GM18517 (cell line): ENCODE measurements at regions not wholly inside any gene's neighbourhood (a gene's known extent, or its start where the extent isn't known, plus 50 kb on each side); places are given as distances from the start of the nearest gene placed in this dataset.
"Not testable (repeated sequence)": the region's sequence is repeated elsewhere in the genome, so short reads cannot be mapped to it uniquely, and the experiment has no call there.

Experiments
- ATAC-seq: cut with Tn5 transposase; IDR thresholded peaks from one replicate; pipeline ENCODE4 v1.9.1; 2021; ENCODE audit warnings: mild to moderate bottlenecking, moderate library complexity; ENCODE audit not compliant: unreplicated experiment

DNA sequence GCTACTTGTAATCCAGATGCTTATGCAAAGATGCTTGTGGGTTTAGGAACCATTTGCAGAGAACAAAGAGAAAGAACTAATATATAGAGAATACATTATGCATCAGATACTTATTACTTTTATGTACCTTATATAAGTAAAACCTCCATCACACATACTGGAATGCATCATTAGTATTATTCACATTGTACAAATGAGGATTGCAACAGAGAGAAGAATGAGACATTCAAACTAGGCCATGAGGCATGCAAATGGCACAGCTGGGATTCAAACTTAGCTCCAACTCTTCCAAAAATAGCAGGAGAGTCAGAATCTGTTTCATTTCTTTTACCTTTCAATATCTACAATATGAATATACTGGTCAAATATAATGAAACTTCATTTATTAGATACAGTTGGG is 1001.4 kb upstream of the ADAMTS5 start:
- ATAC-seq = not testable (repeated sequence)

DNA sequence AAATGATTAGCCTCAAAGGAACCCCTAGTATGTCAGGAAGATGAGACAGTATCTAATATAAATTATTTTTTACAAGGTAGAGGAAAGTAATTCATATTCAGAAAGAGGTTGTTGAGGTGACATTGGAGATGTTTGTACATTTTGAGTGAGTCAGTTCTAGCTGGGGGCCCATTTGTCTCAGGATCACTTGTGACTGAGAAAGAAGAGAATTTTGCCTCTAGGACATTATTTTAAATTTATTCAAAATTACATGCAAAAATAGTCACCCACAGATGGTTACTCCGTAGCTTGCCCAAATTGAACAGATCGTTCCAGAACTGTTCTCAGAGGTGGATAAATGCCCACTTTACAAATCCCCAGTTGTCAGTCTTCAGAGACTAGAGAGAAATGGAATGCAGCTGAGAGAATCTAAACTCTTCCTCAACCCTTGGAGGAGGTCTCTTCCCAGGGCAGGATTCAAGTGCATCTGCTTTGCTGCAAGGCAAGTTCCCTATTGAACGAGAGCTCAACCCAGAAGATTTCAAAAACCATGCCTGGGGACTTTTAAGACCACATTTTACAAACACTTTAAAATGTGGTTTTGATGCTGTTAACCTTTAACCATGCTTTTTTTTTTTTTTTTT is 987.8 kb upstream of the ADAMTS5 start:
- no peak for ATAC-seq

DNA sequence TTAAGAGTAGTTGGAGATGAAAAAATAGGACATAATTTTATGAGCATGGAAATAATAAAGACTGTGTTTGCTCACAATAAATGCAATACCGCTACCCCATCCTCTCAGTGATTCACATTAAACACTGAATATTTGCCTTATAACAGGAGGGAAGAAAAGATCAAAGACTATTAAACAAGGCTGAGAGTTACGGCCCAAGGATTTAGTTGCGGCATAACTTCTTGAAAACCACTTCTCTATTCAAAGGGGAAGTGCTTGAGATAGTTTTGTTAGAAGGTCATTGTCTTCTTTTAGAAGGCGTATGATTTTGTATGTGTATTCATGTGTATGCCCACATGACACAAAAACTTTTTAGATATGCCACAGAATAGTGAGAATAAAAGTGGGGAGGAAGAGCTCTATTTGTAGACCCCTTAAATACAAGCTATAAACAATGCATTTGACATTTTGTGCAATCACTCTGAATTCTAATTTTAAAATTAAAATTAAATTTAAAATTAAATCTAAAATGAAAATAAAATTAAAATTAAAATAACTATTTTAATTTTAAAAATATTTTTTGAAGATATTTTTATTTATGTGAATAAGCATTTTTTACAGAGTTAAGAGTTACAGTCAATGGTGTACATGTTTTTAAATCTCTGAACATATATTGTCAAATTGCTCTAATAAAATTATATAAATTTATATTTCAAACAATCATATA is 986.6 kb upstream of the ADAMTS5 start:
- no peak for ATAC-seq

DNA sequence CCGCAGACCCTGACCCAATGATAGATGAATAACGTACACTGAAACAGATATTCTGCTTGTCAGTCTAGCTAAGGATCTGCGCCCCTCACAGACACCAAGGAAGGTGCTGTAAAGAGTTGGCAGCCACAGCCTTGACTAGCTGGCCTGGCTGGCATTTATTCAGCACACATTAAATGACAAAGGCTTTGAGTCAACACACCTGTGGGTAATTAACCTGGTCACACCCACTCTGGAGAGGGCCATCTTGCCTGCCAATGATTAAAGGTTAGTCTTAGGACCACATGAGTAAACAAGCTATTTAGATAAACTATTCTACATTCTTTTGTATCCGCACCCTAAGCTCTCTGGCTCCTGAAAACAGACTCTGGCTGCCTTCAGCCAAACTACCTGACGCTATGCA is 982.2 kb upstream of the ADAMTS5 start:
- not testable (repeated sequence) for ATAC-seq

DNA sequence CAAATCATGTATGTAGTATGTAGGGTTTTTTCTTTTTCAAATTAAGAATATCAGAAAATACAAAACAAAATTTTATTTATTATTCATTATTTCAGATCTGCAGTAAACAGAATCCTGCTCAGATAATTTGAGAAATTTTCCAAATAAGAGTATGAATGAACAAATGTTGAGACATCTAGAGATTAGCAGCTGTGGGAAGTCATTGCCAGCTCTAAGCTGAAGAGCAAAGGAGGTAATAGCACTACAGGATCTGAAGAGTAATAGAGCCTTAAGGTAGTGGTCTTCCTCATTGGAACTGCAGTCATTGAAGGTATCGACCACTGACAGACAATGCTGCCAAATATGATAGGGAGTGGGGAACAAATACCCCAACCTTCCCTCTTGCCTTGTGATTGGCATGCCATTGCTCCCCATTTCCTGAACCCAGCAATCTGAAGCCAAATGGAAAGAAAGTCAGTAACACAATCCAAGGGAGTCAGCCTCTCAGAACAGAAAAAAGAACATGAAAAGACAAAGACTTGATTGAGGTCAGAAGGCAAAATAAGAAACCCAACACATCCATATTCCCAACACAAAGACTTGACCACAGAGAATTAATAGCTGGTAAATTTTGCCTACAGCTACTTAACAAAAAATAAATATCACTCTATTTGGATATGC is 963.4 kb upstream of the ADAMTS5 start:
- ATAC-seq = not testable (repeated sequence)

DNA sequence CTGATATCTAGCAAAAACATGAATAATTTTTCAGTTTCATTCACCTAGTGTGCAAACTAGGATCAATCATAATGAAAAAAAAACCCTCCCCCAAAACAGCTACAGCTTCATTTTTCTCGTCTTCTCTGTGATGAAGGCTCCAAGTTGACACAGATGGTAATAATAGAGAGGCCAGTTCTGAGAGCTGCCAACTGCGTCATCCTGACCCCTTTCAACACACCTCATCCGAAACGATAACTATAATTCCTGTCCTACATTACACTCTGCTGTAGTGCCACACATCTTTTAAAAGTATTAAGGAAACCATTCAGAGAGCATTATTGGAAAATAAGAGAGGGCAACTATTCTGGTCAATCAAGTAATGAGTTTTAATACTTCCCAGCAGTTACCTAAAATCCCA is 962.3 kb upstream of the ADAMTS5 start:
- ATAC-seq = not testable (repeated sequence)

DNA sequence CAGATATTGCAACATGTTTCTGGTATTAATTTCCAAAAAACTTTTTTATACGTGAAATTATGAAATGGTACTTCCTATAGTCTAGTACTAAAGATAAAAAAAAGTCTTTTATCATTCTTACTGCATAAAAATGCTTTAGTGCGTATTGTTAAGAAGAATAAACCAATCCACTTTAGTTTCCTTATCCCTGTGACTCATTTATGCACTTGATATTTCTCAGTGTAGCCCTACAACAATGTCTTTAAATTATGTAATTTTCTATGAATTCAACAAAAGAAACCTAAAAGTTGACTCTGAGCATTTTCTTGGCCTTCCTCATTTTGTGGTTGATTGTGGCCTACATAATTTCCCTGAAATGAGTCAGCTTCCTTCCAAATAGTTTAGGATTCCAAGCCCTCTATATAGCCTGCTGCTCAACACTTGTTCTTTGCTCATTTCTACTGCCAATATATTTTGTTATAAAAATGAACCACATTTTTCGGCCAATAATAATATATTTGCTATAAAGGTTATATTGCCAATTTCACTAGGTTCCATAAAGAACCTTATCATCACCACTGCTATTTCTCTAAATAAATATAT is 961.7 kb upstream of the ADAMTS5 start:
- not testable (repeated sequence) for ATAC-seq

DNA sequence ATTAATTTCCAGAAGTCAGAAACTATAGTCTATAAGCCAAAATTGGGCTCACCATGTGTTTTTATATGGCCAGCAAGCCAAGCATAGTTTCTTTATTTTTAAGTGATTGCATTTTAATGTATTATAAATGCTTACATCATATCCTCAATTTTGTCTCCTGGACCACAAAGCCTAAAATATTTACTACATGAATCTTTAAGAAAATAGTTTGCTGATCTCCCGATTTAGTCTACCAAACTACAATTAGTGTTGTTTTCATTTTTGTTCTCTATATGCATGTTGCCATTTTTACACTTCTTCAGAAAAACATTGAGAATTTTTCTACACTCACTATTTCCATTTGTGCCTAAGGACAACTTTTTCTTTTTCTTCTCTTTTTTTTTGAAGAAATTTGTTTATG is 954.5 kb upstream of the ADAMTS5 start:
- not testable (repeated sequence) for ATAC-seq

DNA sequence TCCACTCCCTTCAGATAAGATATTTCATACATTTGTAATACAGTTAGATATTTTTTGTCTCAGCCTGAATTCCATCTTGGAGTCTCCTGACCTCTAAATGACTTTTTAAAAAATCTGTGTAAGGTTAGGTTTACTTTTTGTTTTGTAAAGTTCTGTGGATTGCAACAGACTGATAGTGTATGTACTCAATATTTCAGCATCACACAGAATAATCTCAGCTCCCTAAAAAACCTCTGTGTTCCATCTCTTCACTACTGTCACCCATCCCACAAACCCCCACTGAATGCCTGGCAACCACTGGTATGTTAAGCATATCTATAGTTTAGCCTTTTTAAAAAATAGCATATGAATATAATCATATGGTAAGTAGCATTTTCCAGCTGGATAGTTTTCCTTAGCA is 951.1 kb upstream of the ADAMTS5 start:
- not testable (repeated sequence) for ATAC-seq

DNA sequence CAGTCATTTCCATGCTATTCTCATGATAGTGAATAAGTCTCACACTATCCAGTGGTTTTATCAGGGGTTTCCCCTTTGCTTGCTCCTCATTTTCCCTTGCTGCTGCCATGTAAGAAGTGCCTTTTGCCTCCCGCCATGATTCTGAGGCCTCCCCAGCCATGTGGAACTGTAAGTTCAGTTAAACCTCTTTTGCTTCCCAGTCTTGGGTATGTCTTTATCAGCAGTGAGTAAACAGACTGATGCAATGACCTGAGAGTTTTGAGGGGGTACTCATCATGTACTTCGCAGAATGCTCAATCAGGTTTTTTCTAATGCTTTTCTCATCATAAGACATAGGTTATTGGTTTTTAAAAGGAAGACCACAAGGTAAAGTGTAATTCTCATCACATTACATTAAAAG is 949.4 kb upstream of the ADAMTS5 start:
- not testable (repeated sequence) for ATAC-seq

DNA sequence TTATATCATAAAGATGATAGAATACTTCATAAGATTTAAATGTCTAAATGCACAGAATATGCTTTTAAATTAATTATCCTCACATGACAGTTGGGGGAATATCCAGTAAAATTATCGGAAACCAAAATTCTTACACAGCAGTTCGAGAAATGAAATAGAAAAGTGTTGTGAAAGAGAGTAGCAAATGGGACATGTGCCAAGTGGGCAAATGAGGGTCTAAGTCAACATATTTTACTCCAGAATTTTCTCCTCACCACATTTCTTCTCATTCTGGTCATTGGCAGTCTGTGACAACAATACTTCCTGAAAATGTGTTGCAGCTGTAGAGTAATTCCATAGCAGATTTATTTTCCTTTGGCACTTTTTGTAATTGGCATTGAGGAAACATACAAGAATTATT is 945.2 kb upstream of the ADAMTS5 start:
- ATAC-seq = not testable (repeated sequence)

DNA sequence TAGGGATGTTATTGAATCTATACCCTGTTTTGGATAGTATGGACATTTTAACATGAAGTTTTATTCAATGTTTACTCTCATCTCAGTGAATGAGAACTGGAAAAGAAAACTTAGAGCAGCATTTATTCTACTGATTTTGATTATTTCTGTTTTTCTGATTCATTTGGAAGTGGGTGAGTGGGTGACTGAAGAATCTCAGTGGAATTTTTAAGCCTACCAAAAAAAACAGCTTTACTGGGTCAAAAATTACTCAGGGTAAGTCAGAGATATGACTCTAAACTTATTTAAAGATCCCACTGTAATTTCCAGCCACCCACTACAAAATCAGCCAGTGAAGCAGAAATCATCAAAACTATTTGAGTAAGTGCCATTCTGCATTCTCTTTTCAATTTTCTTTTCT is 942.6 kb upstream of the ADAMTS5 start:
- ATAC-seq = not testable (repeated sequence)

DNA sequence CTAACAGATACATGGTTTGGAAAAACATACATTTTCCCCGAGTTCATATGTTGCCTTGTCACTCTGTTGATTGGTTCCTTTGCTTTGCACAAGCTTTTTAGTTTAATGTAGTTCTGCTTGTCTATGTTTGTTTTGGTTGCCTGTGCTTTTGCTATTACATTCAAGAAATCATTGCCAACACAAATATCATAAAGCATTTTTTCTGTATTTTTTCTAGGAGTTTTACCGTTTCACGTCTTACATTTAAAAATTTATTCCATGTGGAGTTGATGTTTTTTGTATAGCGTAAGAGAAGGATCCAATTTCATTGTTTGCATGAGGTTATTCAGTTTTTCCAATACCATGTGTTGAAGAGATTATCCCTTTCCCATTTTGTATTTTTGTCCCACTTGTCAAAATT is 941.9 kb upstream of the ADAMTS5 start:
- not testable (repeated sequence) for ATAC-seq

DNA sequence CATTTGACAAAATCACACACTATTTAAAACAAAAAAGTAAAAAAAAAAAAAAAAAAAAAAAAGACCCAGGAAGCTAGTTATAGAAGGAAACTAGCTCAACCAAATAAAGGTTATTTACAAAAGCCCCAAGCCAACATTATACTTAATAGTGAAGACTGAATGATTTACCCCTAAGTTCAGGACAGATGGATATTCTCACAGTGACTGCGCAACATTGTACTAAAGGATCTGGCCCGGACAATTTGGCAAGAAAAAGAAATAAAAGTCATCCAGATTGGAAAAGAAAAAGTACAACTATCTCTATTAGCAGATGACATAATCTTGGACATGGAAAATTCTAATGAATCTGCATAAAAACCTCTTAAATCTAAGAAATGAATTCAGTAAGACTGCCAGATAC is 936.0 kb upstream of the ADAMTS5 start:
- not testable (repeated sequence) for ATAC-seq

DNA sequence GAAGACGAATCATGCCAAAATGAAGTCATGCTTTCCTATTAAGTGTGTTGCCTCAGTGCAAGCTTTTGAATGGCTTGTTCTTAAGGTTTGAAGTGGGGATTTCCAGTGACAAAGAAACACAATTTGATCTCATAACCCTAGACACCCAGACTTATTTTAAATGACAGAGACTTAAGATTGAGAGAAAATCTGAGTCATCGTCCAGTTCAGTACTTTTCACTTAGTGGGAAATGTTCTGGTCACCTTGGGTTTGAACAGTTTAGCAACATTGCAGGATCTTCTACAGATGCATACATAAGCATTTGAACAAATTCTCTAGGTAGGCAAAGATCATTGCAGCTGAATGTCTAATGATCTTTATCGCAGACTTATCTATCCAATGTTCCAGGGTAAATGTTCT is 926.7 kb upstream of the ADAMTS5 start:
- ATAC-seq = not testable (repeated sequence)

DNA sequence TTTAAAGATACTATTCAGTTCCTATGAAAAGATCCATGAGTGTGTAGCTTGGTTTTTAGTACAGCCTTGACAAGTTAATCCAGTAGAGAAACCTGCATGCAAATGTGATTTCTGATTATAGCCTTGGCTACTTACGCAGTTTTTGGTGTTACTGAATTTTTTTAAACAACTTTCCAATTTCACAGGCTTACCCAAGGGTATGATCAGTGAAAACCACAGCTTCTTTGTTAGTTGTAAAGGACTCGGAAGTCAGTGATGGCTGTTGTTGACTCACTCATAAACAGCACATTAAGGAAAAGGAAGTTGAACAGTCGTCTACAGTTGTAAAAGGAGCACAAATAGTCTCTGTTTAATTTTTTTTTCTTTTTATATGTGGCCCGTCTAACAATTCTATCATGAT is 924.6 kb upstream of the ADAMTS5 start:
- ATAC-seq = not testable (repeated sequence)

DNA sequence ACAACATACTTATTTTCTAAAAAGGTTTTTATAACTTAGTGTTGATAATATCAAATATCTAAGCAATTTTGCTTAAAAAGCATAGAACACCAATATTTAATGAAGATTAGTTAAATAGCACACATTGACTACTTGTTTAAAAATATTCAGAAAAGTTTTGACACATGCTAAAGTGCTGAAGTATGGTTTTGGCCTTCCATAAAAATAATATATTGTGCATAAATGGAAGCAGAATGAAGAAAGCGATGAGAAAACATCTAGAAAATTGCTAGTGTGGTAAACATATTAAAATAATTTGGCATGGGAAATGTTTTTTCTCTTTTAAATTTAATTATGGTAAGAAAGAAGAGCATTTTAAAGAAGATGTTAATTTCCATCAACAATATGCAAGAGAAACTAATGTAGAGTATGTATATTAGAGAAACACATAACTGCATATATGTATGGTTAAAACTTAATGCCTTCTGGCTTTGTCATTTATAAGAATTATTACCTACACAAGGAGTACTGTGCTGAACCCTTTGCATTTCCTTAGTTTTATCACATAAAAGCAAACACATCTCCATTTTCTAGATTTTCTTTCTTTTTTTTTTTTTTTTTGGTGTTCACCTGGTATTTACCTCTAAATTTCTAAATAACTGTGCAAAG is 921.0 kb upstream of the ADAMTS5 start:
- not testable (repeated sequence) for ATAC-seq

DNA sequence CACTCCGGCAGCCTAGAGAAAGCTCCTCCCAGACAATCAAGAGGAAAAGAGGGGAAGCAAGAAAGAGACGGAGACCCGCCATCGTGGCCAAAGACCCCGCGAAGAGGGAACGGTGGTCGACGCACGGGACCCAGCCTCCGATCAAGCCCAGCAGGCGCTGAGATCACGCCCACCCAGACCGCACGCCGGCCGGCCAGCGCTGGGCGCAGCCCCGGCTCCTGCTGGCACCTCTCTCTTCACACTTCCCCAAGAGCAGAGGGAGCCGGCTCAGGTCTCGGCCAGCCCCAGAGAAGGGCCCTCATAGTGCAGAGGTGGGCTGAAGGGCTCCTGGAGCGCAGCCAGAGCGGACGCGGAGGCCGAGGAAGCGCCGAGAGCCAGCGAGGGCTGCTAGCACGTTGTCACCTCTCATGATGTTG is 918.4 kb upstream of the ADAMTS5 start:
- no peak for ATAC-seq

DNA sequence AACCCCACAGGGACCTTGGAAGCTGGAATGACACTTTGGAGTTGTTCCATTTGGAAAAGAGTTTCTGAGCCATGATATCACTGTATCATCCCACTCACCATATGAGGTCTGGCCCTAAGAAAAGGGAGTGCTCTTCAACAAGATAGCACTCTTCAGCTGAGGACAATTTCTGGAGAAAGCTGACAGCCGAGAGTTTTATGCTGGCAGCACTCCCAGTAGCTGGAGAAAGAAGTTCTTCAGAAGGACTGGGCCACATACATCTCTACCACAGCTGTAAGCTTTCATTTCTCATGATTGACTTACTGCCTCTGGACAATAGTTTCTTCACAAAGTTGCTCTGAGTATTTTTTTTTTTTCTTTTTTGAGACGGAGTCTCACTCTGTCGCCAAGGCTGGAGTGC is 914.4 kb upstream of the ADAMTS5 start:
- ATAC-seq = not testable (repeated sequence)

DNA sequence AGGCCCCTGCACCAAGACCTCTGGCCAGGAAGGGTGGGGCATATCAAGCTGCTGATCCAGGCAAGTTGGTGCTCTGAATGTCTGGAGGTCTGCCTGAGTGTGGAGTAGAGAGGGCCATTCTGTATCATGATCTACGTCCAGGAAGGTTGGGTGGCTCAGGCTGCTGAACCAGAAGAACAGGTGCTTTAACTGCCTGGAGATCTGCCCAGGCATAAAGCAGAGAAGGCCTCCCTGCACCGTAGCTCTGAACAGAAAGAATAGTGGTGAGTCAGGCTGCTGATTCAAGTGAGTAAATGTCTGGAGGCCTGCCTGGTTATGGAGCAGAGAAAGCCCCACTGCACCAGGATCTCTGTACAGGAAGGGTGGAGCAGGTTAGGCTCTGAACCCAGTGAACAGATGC is 905.5 kb upstream of the ADAMTS5 start:
- not testable (repeated sequence) for ATAC-seq

DNA sequence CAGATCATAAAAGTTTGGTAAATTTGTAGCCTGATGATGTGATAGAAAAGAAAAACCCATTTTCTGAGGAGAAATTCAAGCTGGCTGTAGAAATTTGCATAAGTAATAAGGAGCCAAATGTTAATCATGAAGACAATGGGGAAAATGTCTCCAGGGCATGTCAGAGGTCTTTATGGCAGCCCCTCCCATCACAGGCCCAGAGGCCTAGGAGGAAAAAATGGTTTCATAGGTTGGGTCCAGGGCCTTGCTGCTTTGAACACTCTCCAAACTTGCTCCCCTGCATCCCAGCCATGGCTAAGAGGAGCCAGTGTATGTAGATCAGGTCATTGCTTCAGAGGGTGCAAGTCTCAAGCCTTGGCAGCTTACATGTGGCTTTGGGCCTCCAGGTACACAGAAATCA is 903.9 kb upstream of the ADAMTS5 start:
- ATAC-seq = not testable (repeated sequence)
